HG03469 (cell line): ENCODE measurements at regions not wholly inside any gene's neighbourhood (a gene's known extent, or its start where the extent isn't known, plus 50 kb on each side); places are given as distances from the start of the nearest gene placed in this dataset.
A peak's percentile ranks its signal among the peaks of the same experiment; 100 is the strongest.
"Not testable (repeated sequence)": the region's sequence is repeated elsewhere in the genome, so short reads cannot be mapped to it uniquely, and the experiment has no call there.

Source experiments
- ATAC-seq: cut with Tn5 transposase; IDR thresholded peaks from one replicate; pipeline ENCODE4 v1.9.1; 2021; ENCODE audit warnings: mild to moderate bottlenecking, moderate library complexity, moderate number of reproducible peaks; ENCODE audit not compliant: unreplicated experiment

- ATAC-seq = no peak
These were observed 74.9 kb downstream of the ALG10 start for GRCh38 chr12:34097213-34097612.

GRCh38 chr12:34105392-34105933 lies 83.2 kb downstream of the ALG10 start:
- ATAC-seq = no peak

GRCh38 chr12:34106172-34106571 lies 83.9 kb downstream of the ALG10 start:
- no peak for ATAC-seq

- ATAC-seq = no peak
These were observed 84.7 kb downstream of the ALG10 start for GRCh38 chr12:34107016-34107415.

- no peak for ATAC-seq
These were observed 85.6 kb downstream of the ALG10 start for GRCh38 chr12:34107781-34108404.

GRCh38 chr12:34108405-34108803 lies 86.1 kb downstream of the ALG10 start:
- no peak for ATAC-seq

- ATAC-seq = no peak
These were observed 86.7 kb downstream of the ALG10 start for GRCh38 chr12:34108967-34109366.

GRCh38 chr12:34109390-34109789 lies 87.1 kb downstream of the ALG10 start:
- no peak for ATAC-seq

GRCh38 chr12:34109909-34110531 lies 87.7 kb downstream of the ALG10 start:
- not testable (repeated sequence) for ATAC-seq

- ATAC-seq = no peak
These were observed 97.1 kb downstream of the ALG10 start for GRCh38 chr12:34119366-34119765.

- no peak for ATAC-seq
These were observed 99.1 kb downstream of the ALG10 start for GRCh38 chr12:34121360-34121759.

GRCh38 chr12:34123092-34123491 lies 100.8 kb downstream of the ALG10 start:
- peak; percentile 64 for ATAC-seq

GRCh38 chr12:34124608-34125007 lies 102.3 kb downstream of the ALG10 start:
- no peak for ATAC-seq

GRCh38 chr12:34126239-34126641 lies 103.9 kb downstream of the ALG10 start:
- ATAC-seq = no peak

GRCh38 chr12:34126805-34127204 lies 104.5 kb downstream of the ALG10 start:
- ATAC-seq = no peak

GRCh38 chr12:34127379-34127778 lies 105.1 kb downstream of the ALG10 start:
- ATAC-seq = not testable (repeated sequence)

- no peak for ATAC-seq
These were observed 120.1 kb downstream of the ALG10 start for GRCh38 chr12:34142430-34142829.

- ATAC-seq = no peak
These were observed 128.7 kb downstream of the ALG10 start for GRCh38 chr12:34151019-34151418.

- ATAC-seq = no peak
These were observed 141.1 kb downstream of the ALG10 start for GRCh38 chr12:34163443-34163842.

- ATAC-seq = no peak
These were observed 144.2 kb downstream of the ALG10 start for GRCh38 chr12:34166427-34167060.

- not testable (repeated sequence) for ATAC-seq
These were observed 146.2 kb downstream of the ALG10 start for GRCh38 chr12:34168507-34168906.

- no peak for ATAC-seq
These were observed 164.2 kb downstream of the ALG10 start for GRCh38 chr12:34186492-34186891.
